KBM-7 (cell line): ENCODE measurements at regions not wholly inside any gene's neighbourhood (a gene's known extent, or its start where the extent isn't known, plus 50 kb on each side); places are given as distances from the start of the nearest gene placed in this dataset.

ENCODE experiments used
- DNase-seq: peaks from one replicate; pipeline ENCODE4 v3.0.0-alpha.2; 2015
- in situ Hi-C: fragments of 300-500 bp; cut with MboI; formaldehyde crosslinking; loops from 2 replicates; pipeline ENCODE4 v1.14.3; 2020; ENCODE audit warnings: low sequenced_read_pairs, low pct_unique_long_range_greater_than_20kb, mixed read lengths

GRCh38 chr6:74964871-74965441 is 240.9 kb downstream of the COL12A1 start:
- in situ Hi-C loops = no loop called here
- no peak for DNase-seq

- in situ Hi-C loops = no loop called here
- DNase-seq = no peak
Measured at GRCh38 chr6:74956559-74957428, 249.1 kb downstream of the COL12A1 start.

- no peak for DNase-seq
- in situ Hi-C loops = no loop called here
Measured at GRCh38 chr6:74953708-74954107, 252.1 kb downstream of the COL12A1 start.

- no peak for DNase-seq
Measured at GRCh38 chr6:74946961-74947360, 258.9 kb downstream of the COL12A1 start.

GRCh38 chr6:74942130-74942529 is 263.7 kb downstream of the COL12A1 start:
- DNase-seq = no peak
- in situ Hi-C loops = no loop called here

More at GRCh38 chr6:74946961-74947360, 258.9 kb downstream of the COL12A1 start:
- in situ Hi-C loops = no loop called here

GRCh38 chr6:74941424-74941823 is 264.4 kb downstream of the COL12A1 start:
- in situ Hi-C loops = no loop called here
- DNase-seq = no peak

- in situ Hi-C loops = no loop called here
- DNase-seq = no peak
Measured at GRCh38 chr6:74939721-74940620, 265.9 kb downstream of the COL12A1 start.

GRCh38 chr6:74939151-74939708 is 266.6 kb downstream of the COL12A1 start:
- in situ Hi-C loops = no loop called here
- DNase-seq = peak; percentile 12

GRCh38 chr6:74937936-74938335 is 267.9 kb downstream of the COL12A1 start:
- in situ Hi-C loops = no loop called here
- no peak for DNase-seq

GRCh38 chr6:74936886-74937285 is 269.0 kb downstream of the COL12A1 start:
- DNase-seq = no peak
- in situ Hi-C loops = no loop called here

- no peak for DNase-seq
- in situ Hi-C loops = no loop called here
Measured at GRCh38 chr6:74932232-74932888, 273.5 kb downstream of the COL12A1 start.

GRCh38 chr6:74931558-74931957 is 274.3 kb downstream of the COL12A1 start:
- no peak for DNase-seq
- in situ Hi-C loops = no loop called here

- in situ Hi-C loops = no loop called here
- no peak for DNase-seq
Measured at GRCh38 chr6:74928203-74928602, 277.6 kb downstream of the COL12A1 start.

- in situ Hi-C loops = no loop called here
Measured at GRCh38 chr6:74927299-74927698, 278.6 kb downstream of the COL12A1 start.

GRCh38 chr6:74925683-74926082 is 280.2 kb downstream of the COL12A1 start:
- in situ Hi-C loops = no loop called here
- DNase-seq = peak; percentile 87

More at GRCh38 chr6:74927299-74927698, 278.6 kb downstream of the COL12A1 start:
- DNase-seq = no peak

GRCh38 chr6:74914888-74915287 is 291.0 kb downstream of the COL12A1 start:
- in situ Hi-C loops = no loop called here

GRCh38 chr6:74912234-74912633 is 293.6 kb downstream of the COL12A1 start:
- in situ Hi-C loops = no loop called here
- no peak for DNase-seq

More at GRCh38 chr6:74914888-74915287, 291.0 kb downstream of the COL12A1 start:
- no peak for DNase-seq

GRCh38 chr6:74902846-74903245 is 303.0 kb downstream of the COL12A1 start:
- in situ Hi-C loops = no loop called here
- DNase-seq = no peak

- in situ Hi-C loops = no loop called here
- no peak for DNase-seq
Measured at GRCh38 chr6:74902089-74902488, 303.8 kb downstream of the COL12A1 start.
